Right lobe of liver (tissue), 4 donors: ENCODE measurements at regions not wholly inside any gene's neighbourhood (a gene's known extent, or its start where the extent isn't known, plus 50 kb on each side); places are given as distances from the start of the nearest gene placed in this dataset.

ENCODE experiments used
- CTCF ChIP-seq, 4 donors: fragments of 200-600 bp in 3 of 4; fragments of 450-650 bp in 1 of 4; IDR thresholded peaks; one replicate each; pipeline versions ENCODE4 v1.5.1 to v1.8.0; 2016 to 2022; ENCODE audit warnings: antibody characterized with exemption in 4 of 4, mild to moderate bottlenecking in 2 of 4
- POLR2A ChIP-seq: fragments of 450-650 bp; IDR thresholded peaks from one replicate; pipeline ENCODE4 v1.6.1; 2017; ENCODE audit warnings: antibody characterized with exemption, mild to moderate bottlenecking
- donor health status: DM: no; HTN: no; CAD: no.
- donor health status: DM: no; HTN: no; CAD: no.
- donor health status: DM: no; HTN: yes; CAD: no.

GRCh38 chr12:41940571-41940970 lies 204.1 kb downstream of the GXYLT1 start:
- TF ChIP-seq CTCF (IDR thresholded peaks at IDR 0.05) = no peak
- no peak for TF ChIP-seq POLR2A
